Small intestine (tissue), 7 donors: ENCODE measurements at regions not wholly inside any gene's neighbourhood (a gene's known extent, or its start where the extent isn't known, plus 50 kb on each side); places are given as distances from the start of the nearest gene placed in this dataset.

Experiments used
- DNase-seq, 2 donors: peaks; one replicate each; pipeline versions ENCODE4 v3.0.0 to v3.0.0-alpha.2; 2013
- FAIRE-seq: peaks from 2 replicates; lab custom pipeline; 2012; peaks lifted over from hg19 to GRCh38; lab: Jason Lieb, UNC
- H3K27ac ChIP-seq, 3 donors: one replicate each; pipeline ENCODE4 v1.5.1; 2013; ENCODE audit warnings: low read length in 2 of 3, mild to moderate bottlenecking in 2 of 3, control low read depth in 1 of 3, inconsistent platforms in 1 of 3, low read depth in 1 of 3, moderate library complexity in 1 of 3
- H3K27me3 ChIP-seq, 3 donors: one replicate each; pipeline ENCODE4 v1.6.1; 2013; ENCODE audit warnings: low read length in 3 of 3, inconsistent platforms in 1 of 3; ENCODE audit not compliant: control insufficient read depth in 3 of 3, insufficient read depth in 3 of 3
- H3K36me3 ChIP-seq, 3 donors: one replicate each; pipeline ENCODE4 v1.6.1; 2013; ENCODE audit warnings: low read length in 3 of 3, inconsistent platforms in 1 of 3, low read depth in 1 of 3, mild to moderate bottlenecking in 1 of 3, moderate library complexity in 1 of 3; ENCODE audit not compliant: control insufficient read depth in 3 of 3, insufficient read depth in 2 of 3
- H3K4me1 ChIP-seq, 3 donors: one replicate each; pipeline ENCODE4 v1.6.1; 2013; ENCODE audit warnings: low read length in 2 of 3, inconsistent platforms in 1 of 3, low read depth in 1 of 3, mild to moderate bottlenecking in 1 of 3, moderate library complexity in 1 of 3; ENCODE audit not compliant: control insufficient read depth in 3 of 3, insufficient read depth in 2 of 3
- H3K4me3 ChIP-seq, 3 donors: one replicate each; pipeline ENCODE4 v1.5.1; 2013; ENCODE audit warnings: low read length in 3 of 3, control low read depth in 1 of 3, inconsistent platforms in 1 of 3, low read depth in 1 of 3, mild to moderate bottlenecking in 1 of 3, moderate library complexity in 1 of 3
- H3K9me3 ChIP-seq, 2 donors: one replicate each; pipeline ENCODE4 v1.6.1; 2013; ENCODE audit warnings: low read depth in 1 of 2, low read length in 1 of 2; ENCODE audit not compliant: control insufficient read depth in 2 of 2, insufficient read depth in 1 of 2
- WGBS, 3 donors: extraction: QIAGEN DNeasy Blood & Tissue Kit; methylation state at CpG; one replicate each; pipeline ENCODE4 v1.1.7; 2013; 5-methylcytosine and 5-hydroxymethylcytosine counted together
- donor health status: healthy with polysubstance abuse.
- donor health status: control.
- donor health status: control.
- donor health status: Bipolar disorder and iron deficiency.
- donor health status: healthy.

DNA sequence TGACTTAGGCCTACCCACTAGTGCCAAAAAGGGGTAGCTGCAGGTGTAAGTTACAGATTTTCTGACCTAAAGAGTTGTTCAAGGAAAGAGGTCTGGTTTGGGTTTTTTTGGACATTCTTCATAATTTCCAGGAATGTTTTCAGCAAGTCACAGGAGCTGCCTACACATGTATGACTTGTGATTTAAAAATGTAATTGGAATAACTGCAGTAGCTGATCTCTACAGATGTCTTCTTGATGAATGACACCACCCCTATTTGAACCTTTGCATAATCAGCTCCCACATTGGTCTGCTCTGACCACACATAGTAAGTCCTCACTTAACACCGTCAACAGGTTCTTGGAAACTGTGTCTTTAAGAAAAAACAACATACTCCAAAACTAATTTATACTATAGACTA lies 481.4 kb downstream of the RASEF start:
- FAIRE-seq = no peak
- 88 to 97% (median 89%) methylated on average over 1 of the region's 1 CpG for WGBS, 3 donors

DNA sequence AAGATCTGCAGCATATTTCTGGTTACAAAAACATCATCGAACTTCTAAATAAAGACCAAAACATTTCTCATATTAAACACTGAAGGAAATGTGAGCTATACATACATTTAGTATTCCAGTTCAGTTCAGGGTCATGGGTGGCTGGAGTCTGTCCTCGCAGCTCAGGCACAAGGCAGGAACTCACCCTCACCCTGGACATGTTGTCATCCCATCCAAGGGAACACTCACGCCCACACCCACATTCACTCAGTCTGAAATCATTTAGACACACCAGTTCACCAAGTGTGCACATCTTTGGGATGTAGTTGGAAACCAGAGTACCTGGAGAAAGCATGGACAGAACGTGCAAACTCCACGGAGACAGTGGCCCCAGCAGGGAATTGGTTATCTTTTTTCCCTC lies 481.0 kb downstream of the RASEF start:
- Histone ChIP-seq H3K4me1 (peaks cover 0 to 39% (median 0%) of the 10 kb centered on the region in 3 donors), H3K4me3 (no peak overlapping the region), H3K9me3 (peaks cover 0 to 6% of the 10 kb centered on the region in 2 donors), H3K27me3 (no peaks in the 10 kb centered on the region), H3K27ac (no peak overlapping the region), H3K36me3 (no peaks in the 10 kb centered on the region)
- DNase-seq = no peak
- no peak for FAIRE-seq
- 79 to 92% (median 81%) methylated on average over 5 of the region's 5 CpGs for WGBS, 3 donors

More for the DNA sequence above, 481.4 kb downstream of the RASEF start:
- Histone ChIP-seq H3K4me1 (peaks cover 0 to 35% (median 0%) of the 10 kb centered on the region in 3 donors), H3K4me3 (no peak overlapping the region), H3K27ac (no peak overlapping the region), H3K36me3 (no peaks in the 10 kb centered on the region), H3K9me3 (peaks cover 0 to 6% of the 10 kb centered on the region in 2 donors), H3K27me3 (no peaks in the 10 kb centered on the region)
- DNase-seq = no peak

DNA sequence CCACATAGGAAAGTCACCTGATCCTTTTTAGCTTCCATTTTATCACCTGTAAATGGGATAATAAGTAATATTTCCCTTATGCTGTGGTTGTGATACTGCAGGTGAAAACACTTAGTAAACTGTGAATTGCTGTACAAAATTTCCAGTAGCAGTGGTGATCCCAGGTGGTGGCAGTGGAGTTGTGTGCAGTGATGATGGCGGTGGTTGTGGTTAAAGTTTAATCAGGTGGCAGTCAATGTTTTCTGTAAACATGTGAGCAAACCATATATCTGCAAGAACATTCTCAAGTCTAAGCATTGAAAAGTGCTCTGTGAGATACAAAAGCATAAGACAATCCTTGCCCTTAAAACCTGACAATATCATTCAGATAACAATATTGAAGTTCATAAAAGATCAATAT lies 480.2 kb downstream of the RASEF start:
- WGBS, 3 donors = 27 to 67% (median 31%) methylated on average over 1 of the region's 1 CpG
- FAIRE-seq (no peak), DNase-seq (peak in 1 of 2 donors; percentile 59)
- peak overlapping the region in 1 of 3 donors; percentile 7 for H3K27ac ChIP-seq
- H3K4me3 ChIP-seq = no peak overlapping the region
- H3K9me3 ChIP-seq = peaks cover 0 to 9% of the 10 kb centered on the region in 2 donors
- peaks cover 0 to 45% (median 0%) of the 10 kb centered on the region in 3 donors for H3K4me1 ChIP-seq
- H3K27me3 ChIP-seq = no peaks in the 10 kb centered on the region
- H3K36me3 ChIP-seq = no peaks in the 10 kb centered on the region

DNA sequence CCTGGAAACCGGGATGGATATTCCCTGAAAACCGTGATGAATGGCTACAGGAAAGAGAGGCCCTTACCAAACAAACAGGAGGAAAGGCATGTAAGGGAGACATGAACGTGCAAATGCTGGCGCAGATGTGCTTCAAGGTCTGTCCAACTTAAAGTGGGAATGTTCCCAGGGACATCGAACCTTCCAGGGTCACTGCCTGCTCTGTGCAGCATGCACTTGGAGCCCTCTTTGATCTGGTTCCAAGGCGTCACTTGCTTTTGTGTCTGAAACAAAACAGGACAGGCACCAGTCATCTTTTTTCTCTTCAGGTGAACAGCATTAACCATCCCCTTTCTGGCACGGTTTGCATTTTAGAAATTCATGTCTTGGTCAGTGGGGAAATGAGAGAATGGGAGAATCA lies 479.4 kb downstream of the RASEF start:
- peaks cover 0 to 9% of the 10 kb centered on the region in 2 donors for H3K9me3 ChIP-seq
- DNase-seq = no peak
- no peaks in the 10 kb centered on the region for H3K27me3 ChIP-seq
- peaks cover 0 to 53% (median 0%) of the 10 kb centered on the region in 3 donors for H3K4me1 ChIP-seq
- no peak for FAIRE-seq
- no peak overlapping the region for H3K27ac ChIP-seq
- 70 to 77% (median 71%) methylated on average over 7 of the region's 7 CpGs for WGBS, 3 donors
- no peaks in the 10 kb centered on the region for H3K36me3 ChIP-seq
- H3K4me3 ChIP-seq = no peak overlapping the region

DNA sequence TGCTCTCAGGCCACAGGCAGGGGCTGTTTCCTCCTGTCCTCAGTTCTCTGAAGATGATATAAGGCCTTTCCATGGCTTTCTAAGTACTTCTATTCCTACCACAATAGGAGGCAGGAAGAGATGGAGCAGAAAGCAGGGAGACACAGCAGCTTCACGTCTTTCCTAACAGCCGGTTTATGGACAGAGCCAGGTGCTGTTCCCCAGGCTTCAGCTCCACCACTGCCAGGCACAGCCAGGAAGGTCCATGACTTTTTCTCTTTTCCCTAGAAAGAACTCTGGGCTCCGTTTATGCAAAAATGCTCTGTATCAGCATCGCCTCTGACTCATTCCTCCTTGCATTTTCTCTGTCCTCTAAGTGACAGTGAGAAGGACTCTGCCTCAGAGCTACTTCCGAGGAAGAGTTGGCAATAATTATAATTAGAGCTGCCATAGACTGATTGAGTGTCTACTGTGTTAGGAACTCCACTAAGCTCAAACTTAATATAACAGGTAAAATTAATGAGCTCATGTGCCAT lies 478.5 kb downstream of the RASEF start:
- WGBS, 3 donors = 66 to 74% (median 73%) methylated on average over 5 of the region's 5 CpGs

DNA sequence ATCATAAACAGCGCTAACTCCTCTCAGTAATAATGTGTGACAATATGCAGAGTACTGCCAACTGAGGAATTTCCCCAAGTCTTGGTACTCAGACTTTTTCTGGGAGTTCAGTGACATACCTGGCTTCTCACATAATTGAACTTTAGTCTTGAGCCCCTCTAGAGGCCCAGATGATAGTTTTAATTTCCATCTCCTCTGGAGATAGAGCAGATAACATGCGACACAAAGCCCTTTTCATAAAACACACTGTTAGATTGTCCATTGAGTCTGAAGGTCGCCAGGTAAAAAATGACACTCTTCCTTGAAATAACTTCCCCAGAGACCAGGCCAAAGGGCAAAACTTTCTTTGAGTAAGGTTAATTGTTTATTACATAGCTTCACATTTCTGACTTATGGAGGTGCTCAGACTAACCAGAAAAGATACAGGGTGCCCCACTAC lies 476.0 kb downstream of the RASEF start:
- DNase-seq = peak in 1 of 2 donors; percentile 83
- H3K27me3 ChIP-seq = no peaks in the 10 kb centered on the region
- no peaks in the 10 kb centered on the region for H3K36me3 ChIP-seq
- no peak overlapping the region for H3K4me3 ChIP-seq
- H3K27ac ChIP-seq = peak overlapping the region in 1 of 3 donors; percentile 81
- FAIRE-seq = no peak
- peaks cover 0 to 60% (median 0%) of the 10 kb centered on the region in 3 donors for H3K4me1 ChIP-seq
- H3K9me3 ChIP-seq = peaks cover 0 to 9% of the 10 kb centered on the region in 2 donors
- 38 to 77% (median 58%) methylated on average over 3 of the region's 3 CpGs for WGBS, 3 donors

More for the DNA sequence above, 478.5 kb downstream of the RASEF start:
- H3K9me3 ChIP-seq = peaks cover 0 to 9% of the 10 kb centered on the region in 2 donors
- peaks cover 0 to 60% (median 0%) of the 10 kb centered on the region in 3 donors for H3K4me1 ChIP-seq
- no peaks in the 10 kb centered on the region for H3K27me3 ChIP-seq
- peak in 1 of 2 donors; percentile 40 for DNase-seq
- no peaks in the 10 kb centered on the region for H3K36me3 ChIP-seq
- peak overlapping the region in 1 of 3 donors; percentile 64 for H3K27ac ChIP-seq
- H3K4me3 ChIP-seq = no peak overlapping the region
- no peak for FAIRE-seq

DNA sequence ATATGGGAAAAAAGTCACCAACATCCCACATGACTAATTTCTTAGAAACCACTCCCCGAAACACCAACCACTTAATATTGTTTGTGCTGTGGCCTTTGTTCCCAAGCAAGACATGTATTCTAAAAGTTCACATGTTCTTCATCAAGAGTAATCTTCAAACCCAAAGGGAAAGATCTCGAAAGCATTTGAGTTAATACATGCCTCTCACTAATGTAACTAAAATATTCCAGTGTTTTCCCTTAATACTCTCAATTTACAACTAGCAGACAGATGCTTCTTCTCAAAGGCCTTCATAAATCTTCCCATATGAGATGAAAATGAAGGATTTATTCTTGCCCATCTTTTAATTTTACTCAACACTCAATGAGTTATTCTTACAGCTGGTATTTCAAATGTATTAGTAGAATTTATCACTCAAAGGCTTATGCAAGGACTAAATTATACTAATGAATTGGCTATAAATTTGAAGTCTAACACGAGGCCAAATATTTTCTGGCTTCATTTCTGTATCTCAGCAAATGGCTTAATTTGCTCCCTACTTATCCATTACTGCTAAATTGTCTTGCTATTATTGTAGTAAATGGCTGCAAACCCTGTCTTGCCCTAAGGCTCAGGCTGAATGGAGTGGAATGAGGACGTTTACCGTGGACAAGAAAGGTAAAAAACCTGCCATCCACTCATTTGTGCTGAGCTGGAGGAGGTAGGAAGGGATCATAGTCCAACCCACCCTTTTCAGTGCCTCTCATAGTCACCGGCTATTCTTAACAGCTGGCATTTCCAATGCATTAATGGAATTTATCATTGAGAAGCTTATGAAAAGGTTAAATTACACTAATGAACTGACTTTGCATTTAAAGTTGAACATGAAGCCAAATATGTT lies 474.4 kb downstream of the RASEF start:
- Histone ChIP-seq H3K27ac (peak overlapping the region in 1 of 3 donors; percentile 81), H3K36me3 (no peaks in the 10 kb centered on the region), H3K9me3 (peaks cover 0 to 9% of the 10 kb centered on the region in 2 donors), H3K4me3 (no peak overlapping the region), H3K27me3 (no peaks in the 10 kb centered on the region), H3K4me1 (peaks cover 0 to 52% (median 0%) of the 10 kb centered on the region in 3 donors)
- WGBS, 3 donors = 42 to 51% (median 49%) methylated on average over 6 of the region's 6 CpGs
- no peak for FAIRE-seq
- DNase-seq = peak in 1 of 2 donors; percentile 70

DNA sequence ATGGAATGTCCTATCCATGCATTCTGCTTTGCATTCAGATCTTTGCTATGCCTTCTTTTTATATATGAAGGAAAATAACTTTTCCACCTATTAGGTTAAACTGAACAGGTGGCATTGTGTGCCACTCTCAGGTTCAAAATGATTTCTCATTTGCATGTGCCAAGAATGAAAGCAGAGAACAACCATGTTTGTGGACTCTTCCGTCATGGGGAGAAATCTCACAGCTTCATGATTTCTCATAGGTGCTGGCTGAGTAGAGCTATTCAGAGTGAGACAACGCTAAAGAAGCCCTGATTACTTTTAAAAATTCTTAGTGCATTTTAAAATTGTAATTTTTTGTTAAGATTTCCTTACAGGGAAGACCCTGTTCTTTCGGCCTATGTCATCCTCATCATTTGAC lies 472.1 kb downstream of the RASEF start:
- H3K27ac ChIP-seq = no peak overlapping the region
- WGBS, 3 donors = 86 to 90% (median 90%) methylated on average over 3 of the region's 3 CpGs
- H3K36me3 ChIP-seq = no peaks in the 10 kb centered on the region
- H3K27me3 ChIP-seq = no peaks in the 10 kb centered on the region
- H3K9me3 ChIP-seq = peaks cover 0 to 9% of the 10 kb centered on the region in 2 donors
- no peak overlapping the region for H3K4me3 ChIP-seq
- FAIRE-seq = no peak
- H3K4me1 ChIP-seq = peaks cover 0 to 36% (median 0%) of the 10 kb centered on the region in 3 donors
- DNase-seq = no peak
